ENCODE measurements at regions not wholly inside any gene's neighbourhood (a gene's known extent, or its start where the extent isn't known, plus 50 kb on each side); places are given as distances from the start of the nearest gene placed in this dataset.
"Not testable (repeated sequence)": the region's sequence is repeated elsewhere in the genome, so short reads cannot be mapped to it uniquely, and the experiment has no call there.

DNA sequence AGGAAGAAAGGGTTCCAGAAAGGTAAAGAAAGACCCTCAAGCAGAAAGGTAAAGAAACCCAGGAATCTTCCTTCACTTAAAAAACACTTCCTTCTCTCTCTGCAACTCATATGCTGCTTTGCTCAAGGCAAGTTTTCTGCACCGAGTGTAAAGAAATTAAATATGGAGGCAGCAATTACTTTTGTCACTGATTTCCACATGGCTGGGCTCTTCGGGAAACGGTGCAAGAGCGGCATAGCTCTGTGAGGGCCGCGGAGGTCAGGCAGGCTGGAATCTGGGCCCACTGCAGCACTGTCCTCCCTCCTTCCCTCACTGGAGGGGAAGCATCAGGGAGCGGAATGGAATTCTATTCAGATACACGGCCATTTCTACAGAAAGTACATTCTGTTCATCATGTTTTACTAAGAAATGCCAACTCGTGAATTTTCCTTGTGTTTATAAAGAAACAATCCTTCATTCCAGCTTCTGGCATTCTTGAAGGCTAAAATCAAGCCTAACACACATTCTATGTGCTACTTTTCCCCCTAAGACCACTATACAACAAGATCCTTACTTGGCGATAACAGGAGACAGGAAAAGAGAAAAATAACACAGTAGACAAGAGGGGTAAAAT is 212.2 kb downstream of the SIPA1L2 start:
- Histone ChIP-seq H3K36me3 (ENCODE audit: control insufficient read depth in 5 of 5, insufficient read depth in 5 of 5, low read length in 5 of 5) (peaks cover 8 to 64% (median 22%) of the 10 kb centered on the region in 5 donors), H3K27me3 (ENCODE audit: control insufficient read depth in 5 of 5, insufficient read depth in 4 of 5, low read length in 5 of 5) (no peaks in the 10 kb centered on the region), H3K9me3 (ENCODE audit: control insufficient read depth in 5 of 5, low read length in 5 of 5) (no peaks in the 10 kb centered on the region), H3K27ac (ENCODE audit: low read depth, low read length) (no peak overlapping the region), H3K4me3 (ENCODE audit: low read depth in 1 of 5, low read length in 5 of 5) (no peak overlapping the region), H3K9ac (ENCODE audit: low read length in 5 of 5) (no peak overlapping the region), H3K4me1 (ENCODE audit: control insufficient read depth in 5 of 5, insufficient read depth in 5 of 5, low read length in 5 of 5) (peaks cover 0 to 8% (median 0%) of the 10 kb centered on the region in 5 donors)

DNA sequence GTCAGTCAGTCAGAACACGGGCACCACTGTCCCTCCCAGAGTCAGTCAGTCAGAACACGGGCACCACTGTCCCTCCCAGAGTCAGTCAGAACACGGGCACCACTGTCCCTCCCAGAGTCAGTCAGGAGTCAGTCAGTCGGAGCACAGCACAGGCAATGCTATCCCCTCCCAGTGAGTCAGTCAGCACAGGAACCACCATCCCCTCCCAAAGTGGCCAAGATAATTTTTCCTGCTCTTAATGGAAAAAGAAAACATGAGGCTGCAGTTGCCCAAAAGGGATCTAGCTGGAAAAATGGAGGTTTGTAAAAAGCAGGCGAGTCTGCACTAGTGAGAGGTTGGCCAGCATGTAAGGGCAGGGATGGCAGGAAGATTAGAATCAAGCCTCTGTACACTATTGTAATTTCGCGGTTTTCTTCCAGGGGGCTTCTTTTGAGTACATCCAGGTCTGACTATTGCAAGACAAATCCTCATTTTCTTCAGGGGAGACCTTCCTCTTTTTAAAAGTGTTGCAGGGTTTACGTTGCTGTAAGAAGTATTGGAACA is 213.8 kb downstream of the SIPA1L2 start:
- no peaks in the 10 kb centered on the region for H3K9me3 ChIP-seq (ENCODE audit: control insufficient read depth in 5 of 5, low read length in 5 of 5)
- peaks cover 0 to 5% (median 0%) of the 10 kb centered on the region in 5 donors for H3K4me1 ChIP-seq (ENCODE audit: control insufficient read depth in 5 of 5, insufficient read depth in 5 of 5, low read length in 5 of 5)
- no peak overlapping the region for H3K27ac ChIP-seq (ENCODE audit: low read depth, low read length)
- peaks cover 9 to 64% (median 22%) of the 10 kb centered on the region in 5 donors for H3K36me3 ChIP-seq (ENCODE audit: control insufficient read depth in 5 of 5, insufficient read depth in 5 of 5, low read length in 5 of 5)
- H3K4me3 ChIP-seq (ENCODE audit: low read depth in 1 of 5, low read length in 5 of 5) = no peak overlapping the region
- no peaks in the 10 kb centered on the region for H3K27me3 ChIP-seq (ENCODE audit: control insufficient read depth in 5 of 5, insufficient read depth in 4 of 5, low read length in 5 of 5)
- no peak overlapping the region for H3K9ac ChIP-seq (ENCODE audit: low read length in 5 of 5)

DNA sequence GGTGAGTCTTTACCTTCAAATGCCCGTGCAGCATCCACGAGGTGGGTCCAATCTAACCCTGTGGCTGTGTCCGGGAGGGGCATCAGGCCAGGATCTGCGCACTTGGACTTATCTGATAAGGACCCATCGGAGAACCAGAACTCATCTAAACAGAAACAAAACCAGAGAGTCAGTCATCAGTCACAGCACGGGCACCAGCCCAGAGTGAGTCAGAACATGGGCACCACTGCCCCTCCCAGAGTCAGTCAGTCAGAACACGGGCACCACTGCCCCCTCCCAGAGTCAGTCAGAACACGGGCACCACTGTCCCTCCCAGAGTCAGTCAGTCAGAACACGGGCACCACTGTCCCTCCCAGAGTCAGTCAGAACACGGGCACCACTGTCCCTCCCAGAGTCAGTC is 214.5 kb downstream of the SIPA1L2 start:
- H3K4me1 ChIP-seq (ENCODE audit: control insufficient read depth in 5 of 5, insufficient read depth in 5 of 5, low read length in 5 of 5); H3K27ac ChIP-seq (ENCODE audit: low read depth, low read length); H3K9ac ChIP-seq (ENCODE audit: low read length in 5 of 5); H3K27me3 ChIP-seq (ENCODE audit: control insufficient read depth in 5 of 5, insufficient read depth in 4 of 5, low read length in 5 of 5); H3K9me3 ChIP-seq (ENCODE audit: control insufficient read depth in 5 of 5, low read length in 5 of 5); H3K4me3 ChIP-seq (ENCODE audit: low read depth in 1 of 5, low read length in 5 of 5): not testable (repeated sequence)
- peaks cover 9 to 59% (median 22%) of the 10 kb centered on the region in 5 donors for H3K36me3 ChIP-seq (ENCODE audit: control insufficient read depth in 5 of 5, insufficient read depth in 5 of 5, low read length in 5 of 5)

DNA sequence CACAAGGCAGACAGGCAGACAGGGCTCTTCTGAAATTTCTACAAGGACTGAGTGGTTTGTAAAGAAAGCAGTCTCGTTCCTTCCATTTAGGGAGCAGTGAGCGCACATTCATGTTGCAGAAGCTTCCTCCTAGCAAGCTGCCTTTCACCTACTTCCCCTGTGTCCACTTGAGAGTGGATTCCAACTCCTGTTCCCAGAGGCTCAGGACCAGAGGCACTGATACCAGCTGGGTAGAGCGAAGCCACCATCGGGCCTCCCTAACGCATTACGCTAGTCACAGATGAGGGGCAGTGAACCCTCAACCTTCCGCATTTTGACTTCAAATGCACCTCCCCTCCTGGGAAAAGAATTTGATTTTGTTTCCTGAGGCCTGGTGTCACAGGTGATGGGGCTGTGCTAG is 215.8 kb downstream of the SIPA1L2 start:
- Histone ChIP-seq H3K4me1 (ENCODE audit: control insufficient read depth in 5 of 5, insufficient read depth in 5 of 5, low read length in 5 of 5) (peaks cover 0 to 5% (median 0%) of the 10 kb centered on the region in 5 donors), H3K4me3 (ENCODE audit: low read depth in 1 of 5, low read length in 5 of 5) (no peak overlapping the region), H3K27ac (ENCODE audit: low read depth, low read length) (no peak overlapping the region), H3K36me3 (ENCODE audit: control insufficient read depth in 5 of 5, insufficient read depth in 5 of 5, low read length in 5 of 5) (peaks cover 9 to 58% (median 22%) of the 10 kb centered on the region in 5 donors), H3K27me3 (ENCODE audit: control insufficient read depth in 5 of 5, insufficient read depth in 4 of 5, low read length in 5 of 5) (no peaks in the 10 kb centered on the region), H3K9ac (ENCODE audit: low read length in 5 of 5) (no peak overlapping the region), H3K9me3 (ENCODE audit: control insufficient read depth in 5 of 5, low read length in 5 of 5) (peaks cover 0 to 8% (median 5%) of the 10 kb centered on the region in 5 donors)

DNA sequence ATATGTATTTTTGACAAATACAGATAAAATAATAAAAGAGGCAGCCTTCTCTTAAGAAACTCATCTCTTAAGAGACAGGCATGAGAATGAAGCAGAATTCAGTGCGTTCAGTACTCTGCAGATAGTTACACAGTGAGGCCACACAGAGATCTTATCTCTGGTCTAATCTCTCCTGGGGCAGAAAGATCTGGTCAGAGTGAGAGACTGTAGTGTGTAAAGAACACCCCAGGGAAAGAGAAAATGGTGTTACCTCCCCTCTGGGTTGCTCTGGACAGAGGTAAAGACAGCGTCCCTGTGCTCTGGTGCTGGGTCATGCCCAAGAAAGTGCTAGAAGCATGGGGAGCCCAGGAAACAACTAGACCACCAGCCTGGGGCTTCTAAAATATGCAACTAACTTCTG is 216.3 kb downstream of the SIPA1L2 start:
- Histone ChIP-seq H3K27ac (ENCODE audit: low read depth, low read length) (no peak overlapping the region), H3K9me3 (ENCODE audit: control insufficient read depth in 5 of 5, low read length in 5 of 5) (peaks cover 0 to 8% (median 5%) of the 10 kb centered on the region in 5 donors), H3K9ac (ENCODE audit: low read length in 5 of 5) (no peak overlapping the region), H3K4me1 (ENCODE audit: control insufficient read depth in 5 of 5, insufficient read depth in 5 of 5, low read length in 5 of 5) (peaks cover 0 to 5% (median 0%) of the 10 kb centered on the region in 5 donors), H3K4me3 (ENCODE audit: low read depth in 1 of 5, low read length in 5 of 5) (no peak overlapping the region), H3K27me3 (ENCODE audit: control insufficient read depth in 5 of 5, insufficient read depth in 4 of 5, low read length in 5 of 5) (no peaks in the 10 kb centered on the region), H3K36me3 (ENCODE audit: control insufficient read depth in 5 of 5, insufficient read depth in 5 of 5, low read length in 5 of 5) (peaks cover 9 to 56% (median 22%) of the 10 kb centered on the region in 5 donors)

DNA sequence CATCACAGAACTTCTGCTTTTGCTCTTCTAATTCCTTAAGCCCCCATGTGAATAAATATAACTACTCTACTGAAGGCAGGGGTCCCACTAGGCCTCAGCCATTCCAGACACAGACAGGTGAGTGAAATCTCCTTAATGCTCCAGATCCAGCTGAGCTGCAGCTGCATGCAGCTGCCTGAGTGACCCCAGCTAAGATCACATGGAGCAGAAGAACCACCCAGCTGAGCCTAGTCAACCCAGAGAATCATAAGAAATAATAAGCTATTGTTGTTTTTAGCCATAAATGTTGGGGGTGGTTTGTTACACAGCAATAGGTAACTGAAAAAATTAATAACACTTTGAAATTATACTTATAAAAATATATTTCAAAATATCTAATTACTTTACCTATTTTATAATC is 220.3 kb downstream of the SIPA1L2 start:
- H3K9me3 ChIP-seq (ENCODE audit: control insufficient read depth in 5 of 5, low read length in 5 of 5) = peaks cover 0 to 8% (median 5%) of the 10 kb centered on the region in 5 donors
- H3K27me3 ChIP-seq (ENCODE audit: control insufficient read depth in 5 of 5, insufficient read depth in 4 of 5, low read length in 5 of 5) = no peaks in the 10 kb centered on the region
- peak overlapping the region in 1 of 5 donors; percentile 8 for H3K4me3 ChIP-seq (ENCODE audit: low read depth in 1 of 5, low read length in 5 of 5)
- peaks cover 0 to 5% (median 0%) of the 10 kb centered on the region in 5 donors for H3K4me1 ChIP-seq (ENCODE audit: control insufficient read depth in 5 of 5, insufficient read depth in 5 of 5, low read length in 5 of 5)
- H3K36me3 ChIP-seq (ENCODE audit: control insufficient read depth in 5 of 5, insufficient read depth in 5 of 5, low read length in 5 of 5) = peaks cover 5 to 26% (median 12%) of the 10 kb centered on the region in 5 donors
- H3K27ac ChIP-seq (ENCODE audit: low read depth, low read length) = no peak overlapping the region
- H3K9ac ChIP-seq (ENCODE audit: low read length in 5 of 5) = no peak overlapping the region

DNA sequence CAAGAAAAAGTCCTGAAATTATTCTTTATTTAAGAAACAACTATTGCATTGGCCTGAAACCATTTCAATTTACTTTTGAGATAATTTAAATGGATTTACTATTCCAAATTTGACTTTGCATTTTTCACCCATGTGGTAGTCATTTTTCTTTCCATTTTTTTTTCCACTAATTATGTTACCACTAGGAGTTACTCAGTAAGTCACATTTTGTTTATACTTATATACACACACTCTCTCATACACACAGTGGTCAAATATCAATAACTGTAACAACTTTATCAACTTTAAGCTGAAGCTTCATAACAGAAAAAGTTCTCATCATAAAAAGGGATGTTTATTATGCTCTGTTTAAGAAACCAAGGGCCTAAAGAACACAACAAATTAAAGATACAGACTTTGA is 222.8 kb downstream of the SIPA1L2 start:
- no peaks in the 10 kb centered on the region for H3K27me3 ChIP-seq (ENCODE audit: control insufficient read depth in 5 of 5, insufficient read depth in 4 of 5, low read length in 5 of 5)
- H3K36me3 ChIP-seq (ENCODE audit: control insufficient read depth in 5 of 5, insufficient read depth in 5 of 5, low read length in 5 of 5) = peaks cover 0 to 21% (median 11%) of the 10 kb centered on the region in 5 donors
- H3K9me3 ChIP-seq (ENCODE audit: control insufficient read depth in 5 of 5, low read length in 5 of 5) = peaks cover 0 to 8% (median 5%) of the 10 kb centered on the region in 5 donors
- H3K9ac ChIP-seq (ENCODE audit: low read length in 5 of 5) = no peak overlapping the region
- H3K27ac ChIP-seq (ENCODE audit: low read depth, low read length) = no peak overlapping the region
- no peak overlapping the region for H3K4me3 ChIP-seq (ENCODE audit: low read depth in 1 of 5, low read length in 5 of 5)
- peaks cover 0 to 5% (median 0%) of the 10 kb centered on the region in 5 donors for H3K4me1 ChIP-seq (ENCODE audit: control insufficient read depth in 5 of 5, insufficient read depth in 5 of 5, low read length in 5 of 5)

DNA sequence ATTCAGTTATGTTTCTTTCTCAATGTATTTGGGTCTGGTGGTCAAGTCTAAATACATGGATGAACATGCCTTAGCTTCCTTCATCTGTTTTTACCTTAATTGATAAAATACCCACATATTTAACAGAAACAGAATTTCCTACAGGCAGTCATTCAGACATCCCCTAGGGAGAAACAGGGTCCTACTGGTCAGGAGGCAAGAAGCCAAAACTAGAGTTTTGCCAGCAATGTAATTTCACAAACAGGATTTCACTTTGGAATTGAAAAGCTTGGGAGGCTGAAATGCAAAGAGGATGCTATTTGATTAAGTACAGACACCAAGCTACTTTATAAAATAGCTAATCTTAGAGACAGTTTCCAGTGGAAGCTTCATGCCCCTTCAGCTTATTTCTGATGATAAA is 224.2 kb downstream of the SIPA1L2 start:
- no peak overlapping the region for H3K9ac ChIP-seq (ENCODE audit: low read length in 5 of 5)
- H3K9me3 ChIP-seq (ENCODE audit: control insufficient read depth in 5 of 5, low read length in 5 of 5) = peaks cover 0 to 8% (median 5%) of the 10 kb centered on the region in 5 donors
- no peak overlapping the region for H3K4me3 ChIP-seq (ENCODE audit: low read depth in 1 of 5, low read length in 5 of 5)
- H3K4me1 ChIP-seq (ENCODE audit: control insufficient read depth in 5 of 5, insufficient read depth in 5 of 5, low read length in 5 of 5) = peaks cover 0 to 5% (median 0%) of the 10 kb centered on the region in 5 donors
- no peaks in the 10 kb centered on the region for H3K27me3 ChIP-seq (ENCODE audit: control insufficient read depth in 5 of 5, insufficient read depth in 4 of 5, low read length in 5 of 5)
- H3K36me3 ChIP-seq (ENCODE audit: control insufficient read depth in 5 of 5, insufficient read depth in 5 of 5, low read length in 5 of 5) = peaks cover 0 to 30% (median 20%) of the 10 kb centered on the region in 5 donors
- H3K27ac ChIP-seq (ENCODE audit: low read depth, low read length) = no peak overlapping the region

DNA sequence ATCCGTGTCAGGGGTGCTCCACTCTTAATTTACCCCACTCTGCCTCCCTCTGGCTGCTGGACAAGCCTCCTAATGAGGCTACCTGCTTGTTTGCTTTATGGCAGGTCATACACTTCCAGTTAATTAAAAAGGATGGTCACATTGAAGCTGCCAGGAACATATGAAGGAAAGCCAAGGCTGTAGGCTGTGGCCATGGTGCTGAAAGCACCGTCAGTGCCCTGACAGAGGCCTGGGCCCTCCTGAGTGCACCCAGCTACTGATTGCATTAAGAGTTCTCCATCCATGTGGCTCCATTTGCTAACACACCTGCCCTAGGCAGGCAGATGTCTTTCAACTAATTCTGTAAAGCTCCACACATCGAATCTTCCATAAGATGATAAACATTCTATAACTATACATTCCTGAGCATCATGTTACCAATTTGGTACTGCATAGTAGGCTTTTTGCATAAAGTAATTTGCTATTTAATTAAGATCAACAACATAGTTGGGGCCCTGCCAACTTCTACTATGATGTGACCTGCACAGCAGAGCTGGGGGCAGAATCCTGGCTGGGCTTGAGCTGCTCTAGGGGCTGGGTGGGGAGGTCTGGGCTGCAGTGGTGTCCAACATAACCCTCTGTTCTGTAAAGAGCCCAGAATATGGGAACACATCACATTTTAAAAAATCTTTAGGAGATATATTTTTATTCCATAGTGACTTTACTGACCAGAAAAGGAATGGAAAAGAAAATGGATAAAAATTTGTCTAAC is 224.8 kb downstream of the SIPA1L2 start:
- Histone ChIP-seq H3K36me3 (ENCODE audit: control insufficient read depth in 5 of 5, insufficient read depth in 5 of 5, low read length in 5 of 5) (peaks cover 0 to 34% (median 20%) of the 10 kb centered on the region in 5 donors), H3K4me1 (ENCODE audit: control insufficient read depth in 5 of 5, insufficient read depth in 5 of 5, low read length in 5 of 5) (peaks cover 0 to 5% (median 0%) of the 10 kb centered on the region in 5 donors), H3K27ac (ENCODE audit: low read depth, low read length) (no peak overlapping the region), H3K9me3 (ENCODE audit: control insufficient read depth in 5 of 5, low read length in 5 of 5) (peaks cover 0 to 6% (median 5%) of the 10 kb centered on the region in 5 donors), H3K4me3 (ENCODE audit: low read depth in 1 of 5, low read length in 5 of 5) (no peak overlapping the region), H3K27me3 (ENCODE audit: control insufficient read depth in 5 of 5, insufficient read depth in 4 of 5, low read length in 5 of 5) (no peaks in the 10 kb centered on the region), H3K9ac (ENCODE audit: low read length in 5 of 5) (no peak overlapping the region)

DNA sequence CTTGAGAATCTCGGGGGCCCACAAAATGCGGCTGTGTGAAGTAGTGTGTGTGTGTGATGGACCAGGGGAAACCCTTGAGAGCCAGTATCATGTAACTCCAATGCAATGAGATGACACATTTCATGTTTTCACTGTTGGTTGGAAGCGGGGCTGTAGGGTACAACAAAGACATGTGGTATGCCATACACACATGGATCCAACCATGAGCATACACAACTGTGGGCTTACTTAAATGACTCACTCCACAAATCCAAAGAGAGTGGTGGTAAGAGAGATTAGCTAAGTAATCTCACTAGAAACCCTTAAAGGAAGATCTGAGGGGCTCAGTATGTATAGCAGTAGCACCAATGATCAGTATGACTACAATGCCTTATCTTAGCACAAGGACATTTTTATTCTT is 225.7 kb downstream of the SIPA1L2 start:
- Histone ChIP-seq H3K36me3 (ENCODE audit: control insufficient read depth in 5 of 5, insufficient read depth in 5 of 5, low read length in 5 of 5) (peaks cover 0 to 38% (median 22%) of the 10 kb centered on the region in 5 donors), H3K4me1 (ENCODE audit: control insufficient read depth in 5 of 5, insufficient read depth in 5 of 5, low read length in 5 of 5) (peaks cover 0 to 5% (median 0%) of the 10 kb centered on the region in 5 donors), H3K9me3 (ENCODE audit: control insufficient read depth in 5 of 5, low read length in 5 of 5) (peaks cover 0 to 1% (median under 1%) of the 10 kb centered on the region in 5 donors), H3K27ac (ENCODE audit: low read depth, low read length) (no peak overlapping the region), H3K27me3 (ENCODE audit: control insufficient read depth in 5 of 5, insufficient read depth in 4 of 5, low read length in 5 of 5) (no peaks in the 10 kb centered on the region), H3K9ac (ENCODE audit: low read length in 5 of 5) (no peak overlapping the region), H3K4me3 (ENCODE audit: low read depth in 1 of 5, low read length in 5 of 5) (no peak overlapping the region)
